WI38 (cell line): ENCODE measurements at regions not wholly inside any gene's neighbourhood (a gene's known extent, or its start where the extent isn't known, plus 50 kb on each side); places are given as distances from the start of the nearest gene placed in this dataset.

ENCODE experiments used
- H3K4me3 ChIP-seq: 2 replicates; pipeline ENCODE4 v1.5.1; 2011; ENCODE audit warnings: low read depth, mild to moderate bottlenecking, control low read depth, low read length
- TF ChIP-seq, protein P1 (sequence below): IDR thresholded peaks from 2 replicates; pipeline ENCODE4 v1.5.1; 2012; ENCODE audit warnings: low read depth, mild to moderate bottlenecking, control low read depth, low read length

DNA sequence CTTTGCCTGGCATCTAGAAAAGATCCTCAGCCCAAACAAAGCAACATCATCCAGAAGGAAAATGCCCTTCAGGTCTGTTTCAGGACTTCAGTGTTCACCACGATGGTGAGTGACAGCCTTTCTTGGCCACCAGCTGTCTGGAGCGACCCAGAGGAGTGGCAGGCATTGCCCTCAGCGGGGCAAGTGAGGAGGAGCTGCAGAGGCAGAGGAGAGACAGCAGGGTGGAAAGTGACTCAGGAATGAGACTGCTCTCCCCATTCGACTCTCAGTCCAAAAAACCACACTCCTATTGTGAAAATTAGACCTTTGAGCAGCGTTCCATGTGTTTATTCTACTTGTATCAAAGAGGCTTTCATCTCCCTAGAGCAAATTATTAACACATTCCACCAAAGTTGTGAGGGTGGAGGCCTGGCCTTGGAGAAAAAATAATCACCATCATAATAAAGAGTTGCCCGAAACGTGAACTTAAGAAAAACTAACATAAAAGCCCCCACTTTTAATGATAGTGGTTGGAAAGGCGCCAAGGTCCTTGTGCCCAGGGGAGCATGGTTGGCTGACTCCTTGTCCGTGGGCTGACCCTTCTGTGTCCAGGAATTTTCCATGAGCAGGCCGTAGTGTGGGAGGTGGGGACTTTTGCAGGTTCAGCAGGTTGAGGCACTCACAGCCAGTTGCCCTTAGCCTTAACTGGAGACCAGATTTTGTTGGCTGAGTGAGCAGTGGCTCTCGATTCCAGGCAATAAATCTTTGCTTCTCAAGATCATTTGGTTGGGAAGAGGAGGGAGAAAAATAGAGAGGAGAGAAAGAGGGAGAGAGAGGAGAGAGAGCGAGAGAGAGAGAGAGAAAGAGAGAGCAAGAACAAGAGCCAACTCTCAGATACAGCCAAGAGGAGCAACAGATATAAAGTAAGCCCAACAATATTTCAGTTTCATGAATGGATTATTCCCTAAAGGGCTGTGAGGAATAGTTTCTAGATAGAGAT lies 125.9 kb upstream of the ANKRD55 start:
- no peak overlapping the region for H3K4me3 ChIP-seq
- TF ChIP-seq, protein P1, sequence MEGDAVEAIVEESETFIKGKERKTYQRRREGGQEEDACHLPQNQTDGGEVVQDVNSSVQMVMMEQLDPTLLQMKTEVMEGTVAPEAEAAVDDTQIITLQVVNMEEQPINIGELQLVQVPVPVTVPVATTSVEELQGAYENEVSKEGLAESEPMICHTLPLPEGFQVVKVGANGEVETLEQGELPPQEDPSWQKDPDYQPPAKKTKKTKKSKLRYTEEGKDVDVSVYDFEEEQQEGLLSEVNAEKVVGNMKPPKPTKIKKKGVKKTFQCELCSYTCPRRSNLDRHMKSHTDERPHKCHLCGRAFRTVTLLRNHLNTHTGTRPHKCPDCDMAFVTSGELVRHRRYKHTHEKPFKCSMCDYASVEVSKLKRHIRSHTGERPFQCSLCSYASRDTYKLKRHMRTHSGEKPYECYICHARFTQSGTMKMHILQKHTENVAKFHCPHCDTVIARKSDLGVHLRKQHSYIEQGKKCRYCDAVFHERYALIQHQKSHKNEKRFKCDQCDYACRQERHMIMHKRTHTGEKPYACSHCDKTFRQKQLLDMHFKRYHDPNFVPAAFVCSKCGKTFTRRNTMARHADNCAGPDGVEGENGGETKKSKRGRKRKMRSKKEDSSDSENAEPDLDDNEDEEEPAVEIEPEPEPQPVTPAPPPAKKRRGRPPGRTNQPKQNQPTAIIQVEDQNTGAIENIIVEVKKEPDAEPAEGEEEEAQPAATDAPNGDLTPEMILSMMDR = no peak

DNA sequence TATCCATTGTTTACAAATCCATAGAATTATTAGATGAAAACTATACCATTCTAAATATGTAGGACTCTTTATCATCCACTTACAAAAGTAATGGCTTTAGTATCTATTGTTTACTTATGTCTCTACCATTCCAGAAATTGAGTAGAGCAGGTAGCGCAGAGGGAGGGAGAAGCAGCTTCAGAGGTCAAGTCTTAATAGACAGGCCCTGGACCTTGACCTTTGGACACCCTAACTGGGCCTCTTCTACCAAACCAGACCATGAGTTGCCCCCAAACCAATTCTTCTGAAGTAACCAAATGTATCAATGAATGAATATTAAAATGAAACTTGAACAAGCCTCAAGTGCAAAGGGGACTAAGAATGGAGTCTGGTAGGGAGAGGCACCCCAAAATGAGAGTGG lies 124.9 kb upstream of the ANKRD55 start:
- TF ChIP-seq, protein P1 = no peak

DNA sequence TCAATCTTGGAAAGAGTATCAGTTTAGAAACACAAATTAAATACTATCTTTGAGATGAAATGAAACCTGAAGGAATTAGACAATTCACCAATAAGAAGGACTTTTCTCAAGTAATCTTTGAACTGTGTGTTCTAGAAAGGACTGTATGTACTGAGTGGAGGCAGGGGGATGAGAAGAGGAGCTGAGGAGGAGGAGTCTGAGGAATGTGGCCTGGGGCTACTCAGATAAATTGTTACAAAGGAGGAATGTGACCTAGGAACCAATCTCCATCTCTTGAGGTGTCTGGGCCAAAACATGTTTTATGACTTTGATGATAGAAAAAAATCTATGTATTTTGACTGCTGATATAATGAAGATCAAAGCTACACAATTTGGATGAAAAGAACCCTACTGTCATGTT lies 124.3 kb upstream of the ANKRD55 start:
- no peak overlapping the region for H3K4me3 ChIP-seq
- TF ChIP-seq, protein P1 = no peak

More for the DNA sequence above, 124.9 kb upstream of the ANKRD55 start:
- no peak overlapping the region for H3K4me3 ChIP-seq

DNA sequence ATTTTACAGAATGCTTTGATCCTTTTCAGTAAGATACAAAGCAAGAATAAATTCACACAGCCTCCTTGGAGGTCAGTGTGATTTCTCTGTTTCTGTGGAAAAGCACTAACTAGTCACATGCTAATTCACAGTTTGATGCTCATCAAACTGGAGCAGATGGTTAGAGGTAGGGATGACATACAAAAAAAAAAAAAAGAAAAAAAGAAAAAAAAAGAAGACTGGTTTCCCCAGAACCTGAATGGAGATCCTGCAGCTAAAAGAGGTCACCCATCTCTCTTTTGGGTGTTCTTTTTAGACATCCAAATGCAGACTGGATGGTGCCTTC lies 123.7 kb upstream of the ANKRD55 start:
- H3K4me3 ChIP-seq = no peak overlapping the region
- TF ChIP-seq, protein P1 = no peak

DNA sequence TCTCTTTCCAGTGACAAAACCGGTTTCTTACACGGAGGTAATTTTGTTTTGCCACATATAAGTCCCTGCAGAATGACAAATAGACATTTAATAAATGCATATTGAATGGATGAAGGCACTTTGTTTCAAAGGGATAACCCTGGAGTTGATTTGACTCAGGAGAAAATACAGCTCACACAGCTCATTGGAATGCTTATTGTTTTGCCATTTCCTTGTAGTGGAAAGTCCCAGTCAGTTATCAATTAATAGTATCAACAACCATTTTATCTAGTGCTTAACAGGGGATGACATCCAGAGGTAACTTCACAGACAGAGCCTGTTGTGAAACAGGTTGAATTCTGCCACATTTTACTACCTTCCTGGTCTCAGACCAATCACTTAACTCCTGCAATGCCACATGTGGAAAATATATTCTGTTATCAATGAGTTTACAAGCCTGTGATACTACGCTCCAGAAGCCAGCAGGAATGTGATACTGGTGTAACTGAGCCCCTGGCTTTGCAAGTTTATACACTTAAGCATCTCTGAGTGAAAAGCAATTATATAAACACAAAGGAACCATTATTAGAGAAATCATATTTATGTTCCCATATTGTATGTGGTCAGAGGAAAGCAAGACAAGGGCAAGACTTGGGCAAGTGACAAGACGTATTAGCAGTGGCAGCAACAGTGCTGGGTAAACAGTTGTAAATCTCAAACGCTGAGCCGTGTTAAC lies 123.1 kb upstream of the ANKRD55 start:
- H3K4me3 ChIP-seq = no peak overlapping the region
- TF ChIP-seq, protein P1 = no peak

DNA sequence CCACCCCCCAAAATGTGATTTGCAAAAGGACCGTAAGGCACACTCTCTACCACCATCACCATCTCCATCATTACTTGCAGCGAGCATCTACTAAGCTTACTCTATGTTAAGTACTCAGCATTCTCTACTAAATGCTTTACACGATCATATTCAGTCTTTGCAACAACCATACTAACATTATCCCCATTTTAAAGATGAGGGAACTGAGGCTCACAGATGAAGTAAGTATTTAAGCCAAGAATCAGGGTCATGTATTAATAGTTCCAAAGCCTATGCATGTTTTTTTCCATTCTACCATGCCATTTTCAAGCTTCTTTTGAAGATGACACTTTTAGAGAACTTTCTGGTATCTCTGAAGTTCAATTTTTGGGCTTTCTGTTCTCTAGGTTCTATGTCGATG lies 121.7 kb upstream of the ANKRD55 start:
- TF ChIP-seq, protein P1 = no peak
- no peak overlapping the region for H3K4me3 ChIP-seq
